ENCODE measurements at regions not wholly inside any gene's neighbourhood (a gene's known extent, or its start where the extent isn't known, plus 50 kb on each side); places are given as distances from the start of the nearest gene placed in this dataset.

- no peaks in the 10 kb centered on the region for H3K27me3 ChIP-seq (ENCODE audit: insufficient read depth, low read length)
- no peaks in the 10 kb centered on the region for H3K36me3 ChIP-seq (ENCODE audit: insufficient read depth, low read length)
- H3K4me3 ChIP-seq (ENCODE audit: insufficient read depth, low read depth, low read length) = no peak overlapping the region
- H3K4me2 ChIP-seq (ENCODE audit: low read length) = no peak overlapping the region
- no peaks in the 10 kb centered on the region for H4K20me1 ChIP-seq (ENCODE audit: insufficient read depth, low read length)
- no peak overlapping the region for H2AFZ ChIP-seq (ENCODE audit: low read depth, low read length)
- Mint-ChIP-seq H3K4me1 (ENCODE audit: low read depth, unreplicated experiment) (no peaks in the 10 kb centered on the region), H3K36me3 (ENCODE audit: low read depth, unreplicated experiment) (no peaks in the 10 kb centered on the region), H3K9me3 (ENCODE audit: unreplicated experiment) (peaks cover 8% of the 10 kb centered on the region), H3K4me3 (ENCODE audit: unreplicated experiment) (no peak overlapping the region), H3K27ac (ENCODE audit: unreplicated experiment) (no peak overlapping the region), H3K27me3 (ENCODE audit: low read depth, unreplicated experiment) (no peaks in the 10 kb centered on the region)
- H3K9ac ChIP-seq (ENCODE audit: low read length) = no peak overlapping the region
- TF ChIP-seq, protein P1, sequence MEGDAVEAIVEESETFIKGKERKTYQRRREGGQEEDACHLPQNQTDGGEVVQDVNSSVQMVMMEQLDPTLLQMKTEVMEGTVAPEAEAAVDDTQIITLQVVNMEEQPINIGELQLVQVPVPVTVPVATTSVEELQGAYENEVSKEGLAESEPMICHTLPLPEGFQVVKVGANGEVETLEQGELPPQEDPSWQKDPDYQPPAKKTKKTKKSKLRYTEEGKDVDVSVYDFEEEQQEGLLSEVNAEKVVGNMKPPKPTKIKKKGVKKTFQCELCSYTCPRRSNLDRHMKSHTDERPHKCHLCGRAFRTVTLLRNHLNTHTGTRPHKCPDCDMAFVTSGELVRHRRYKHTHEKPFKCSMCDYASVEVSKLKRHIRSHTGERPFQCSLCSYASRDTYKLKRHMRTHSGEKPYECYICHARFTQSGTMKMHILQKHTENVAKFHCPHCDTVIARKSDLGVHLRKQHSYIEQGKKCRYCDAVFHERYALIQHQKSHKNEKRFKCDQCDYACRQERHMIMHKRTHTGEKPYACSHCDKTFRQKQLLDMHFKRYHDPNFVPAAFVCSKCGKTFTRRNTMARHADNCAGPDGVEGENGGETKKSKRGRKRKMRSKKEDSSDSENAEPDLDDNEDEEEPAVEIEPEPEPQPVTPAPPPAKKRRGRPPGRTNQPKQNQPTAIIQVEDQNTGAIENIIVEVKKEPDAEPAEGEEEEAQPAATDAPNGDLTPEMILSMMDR (IDR thresholded peaks at IDR 0.05; ENCODE audit: insufficient read depth, low read depth, low read length) = no peak
- no peak for TF ChIP-seq EZH2 (IDR thresholded peaks at IDR 0.05; ENCODE audit: insufficient read depth, low read length)
- H3K4me1 ChIP-seq (ENCODE audit: insufficient read depth, low read length) = no peaks in the 10 kb centered on the region
- no peak overlapping the region for H3K27ac ChIP-seq (ENCODE audit: low read depth, low read length)
- no peaks in the 10 kb centered on the region for H3K79me2 ChIP-seq (ENCODE audit: insufficient read depth, low read length)
- FAIRE-seq = no peak
- DNase-seq (ENCODE audit: low read depth) = no peak
- H3K9me3 ChIP-seq (ENCODE audit: insufficient read depth, low read depth, low read length) = no peaks in the 10 kb centered on the region
These were observed 2166.6 kb downstream of the TP53TG3F start for GRCh38 chr16:35626041-35626440.

- Histone ChIP-seq H2AFZ (ENCODE audit: low read depth, low read length) (no peak overlapping the region), H3K27ac (ENCODE audit: low read depth, low read length) (no peak overlapping the region), H3K9ac (ENCODE audit: low read length) (no peak overlapping the region), H3K4me3 (ENCODE audit: insufficient read depth, low read depth, low read length) (no peak overlapping the region), H4K20me1 (ENCODE audit: insufficient read depth, low read length) (no peaks in the 10 kb centered on the region), H3K4me2 (ENCODE audit: low read length) (no peak overlapping the region), H3K79me2 (ENCODE audit: insufficient read depth, low read length) (no peaks in the 10 kb centered on the region), H3K27me3 (ENCODE audit: insufficient read depth, low read length) (no peaks in the 10 kb centered on the region), H3K4me1 (ENCODE audit: insufficient read depth, low read length) (no peaks in the 10 kb centered on the region), H3K36me3 (ENCODE audit: insufficient read depth, low read length) (no peaks in the 10 kb centered on the region), H3K9me3 (ENCODE audit: insufficient read depth, low read depth, low read length) (peaks cover 6% of the 10 kb centered on the region)
- Mint-ChIP-seq H3K4me3 (ENCODE audit: unreplicated experiment) (no peak overlapping the region), H3K36me3 (ENCODE audit: low read depth, unreplicated experiment) (no peaks in the 10 kb centered on the region), H3K27ac (ENCODE audit: unreplicated experiment) (no peak overlapping the region), H3K4me1 (ENCODE audit: low read depth, unreplicated experiment) (no peaks in the 10 kb centered on the region), H3K27me3 (ENCODE audit: low read depth, unreplicated experiment) (no peaks in the 10 kb centered on the region), H3K9me3 (ENCODE audit: unreplicated experiment) (peaks cover 8% of the 10 kb centered on the region)
- FAIRE-seq (no peak), DNase-seq (ENCODE audit: low read depth) (no peak)
- TF ChIP-seq EZH2 (IDR thresholded peaks at IDR 0.05; ENCODE audit: insufficient read depth, low read length) = no peak
- TF ChIP-seq, protein P1 (IDR thresholded peaks at IDR 0.05; ENCODE audit: insufficient read depth, low read depth, low read length) = no peak
These were observed 2169.6 kb downstream of the TP53TG3F start for GRCh38 chr16:35628976-35629375.

- Mint-ChIP-seq H3K4me1 (ENCODE audit: low read depth, unreplicated experiment) (no peaks in the 10 kb centered on the region), H3K27ac (ENCODE audit: unreplicated experiment) (no peak overlapping the region), H3K9me3 (ENCODE audit: unreplicated experiment) (peaks cover 5% of the 10 kb centered on the region)
These were observed 2172.0 kb downstream of the TP53TG3F start for GRCh38 chr16:35631261-35631945.

More at GRCh38 chr16:35631261-35631945, 2172.0 kb downstream of the TP53TG3F start:
- Histone ChIP-seq H4K20me1 (ENCODE audit: insufficient read depth, low read length) (no peaks in the 10 kb centered on the region), H3K27ac (ENCODE audit: low read depth, low read length) (no peak overlapping the region), H3K4me1 (ENCODE audit: insufficient read depth, low read length) (no peaks in the 10 kb centered on the region), H3K4me2 (ENCODE audit: low read length) (no peak overlapping the region), H3K27me3 (ENCODE audit: insufficient read depth, low read length) (no peaks in the 10 kb centered on the region), H3K9me3 (ENCODE audit: insufficient read depth, low read depth, low read length) (peaks cover 6% of the 10 kb centered on the region), H3K4me3 (ENCODE audit: insufficient read depth, low read depth, low read length) (no peak overlapping the region), H3K9ac (ENCODE audit: low read length) (no peak overlapping the region), H3K79me2 (ENCODE audit: insufficient read depth, low read length) (no peaks in the 10 kb centered on the region), H2AFZ (ENCODE audit: low read depth, low read length) (no peak overlapping the region), H3K36me3 (ENCODE audit: insufficient read depth, low read length) (no peaks in the 10 kb centered on the region)
- no peak overlapping the region for H3K4me3 Mint-ChIP-seq (ENCODE audit: unreplicated experiment)
- TF ChIP-seq, protein P1 (IDR thresholded peaks at IDR 0.05; ENCODE audit: insufficient read depth, low read depth, low read length) = no peak
- TF ChIP-seq EZH2 (IDR thresholded peaks at IDR 0.05; ENCODE audit: insufficient read depth, low read length) = no peak
- no peak for DNase-seq (ENCODE audit: low read depth)
- H3K36me3 Mint-ChIP-seq (ENCODE audit: low read depth, unreplicated experiment) = no peaks in the 10 kb centered on the region
- no peak for FAIRE-seq
- no peaks in the 10 kb centered on the region for H3K27me3 Mint-ChIP-seq (ENCODE audit: low read depth, unreplicated experiment)

All from astrocyte (in vitro differentiated cells and primary cell).